Naive thymus-derived CD8-positive, alpha-beta T cell (primary cell): ENCODE measurements at regions not wholly inside any gene's neighbourhood (a gene's known extent, or its start where the extent isn't known, plus 50 kb on each side); places are given as distances from the start of the nearest gene placed in this dataset.

Experiments used
- ATAC-seq, 2 donors: fragments of 150-1000 bp; cut with Tn5 transposase in 1 of 2; sonication (Bioruptor Pico), chemical (Tn5 transposase) in 1 of 2; 1 replicate in 1 of 2; 2 replicates in 1 of 2; pipeline ENCODE4 v1.10.0; 2021; ENCODE audit warnings: mild to moderate bottlenecking in 2 of 2, moderate library complexity in 2 of 2
- POLR2A ChIA-PET: fragments of 350-600 bp; sonication (Branson Sonifier 250); formaldehyde crosslinking; loops from one replicate; lab custom pipeline; 2021; ENCODE audit warnings: antibody characterized with exemption; lab: Charles Lee
- DNase-seq, 10 donors: peaks; one replicate each; pipeline versions ENCODE4 v3.0.0 to v3.0.0-alpha.2; 2020 to 2022
- H3K27ac Mint-ChIP-seq, 10 donors: one replicate each; pipeline ENCODE4 v1.8.0; 2020 to 2022; ENCODE audit warnings: mild to moderate bottlenecking in 10 of 10, mixed read lengths in 10 of 10, moderate library complexity in 4 of 10, inconsistent platforms in 1 of 10
- H3K27me3 Mint-ChIP-seq, 5 donors: one replicate each; pipeline ENCODE4 v1.8.0; 2021 to 2022; ENCODE audit warnings: mixed read lengths in 5 of 5
- H3K36me3 Mint-ChIP-seq, 3 donors: one replicate each; pipeline ENCODE4 v1.8.0; 2020 to 2022; ENCODE audit warnings: mixed read lengths in 3 of 3, mild to moderate bottlenecking in 2 of 3, inconsistent platforms in 1 of 3
- H3K4me1 Mint-ChIP-seq, 4 donors: one replicate each; pipeline ENCODE4 v1.8.0; 2021 to 2022; ENCODE audit warnings: mixed read lengths in 4 of 4
- H3K4me3 Mint-ChIP-seq, 10 donors: one replicate each; pipeline ENCODE4 v1.8.0; 2020 to 2022; ENCODE audit warnings: mild to moderate bottlenecking in 10 of 10, mixed read lengths in 10 of 10, moderate library complexity in 6 of 10, inconsistent platforms in 1 of 10
- H3K9me3 Mint-ChIP-seq, 9 donors: one replicate each; pipeline ENCODE4 v1.8.0; 2020 to 2022; ENCODE audit warnings: mixed read lengths in 9 of 9, mild to moderate bottlenecking in 3 of 9, inconsistent platforms in 1 of 9, moderate library complexity in 1 of 9

DNA sequence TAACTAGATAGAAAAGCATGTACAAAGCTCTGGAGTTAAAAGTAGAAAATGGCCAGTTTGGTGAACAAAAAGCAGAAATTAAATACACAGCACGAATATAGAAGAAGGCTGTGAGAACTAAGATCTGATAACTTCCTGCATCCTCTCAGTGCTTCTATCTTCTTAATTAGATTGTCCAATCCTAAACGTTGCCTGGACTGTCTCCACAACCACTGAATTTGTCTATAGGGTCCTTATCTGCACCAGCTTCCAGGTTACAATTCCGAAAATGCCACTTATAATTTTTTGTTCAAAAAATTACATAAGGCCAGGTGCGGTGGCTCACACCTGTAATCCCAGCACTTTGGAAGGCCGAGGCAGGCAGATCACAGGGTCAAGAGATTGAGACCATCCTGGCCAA lies 626.3 kb downstream of the TBL1XR1 start:
- Mint-ChIP-seq H3K27ac (no peak overlapping the region), H3K36me3 (no peaks in the 10 kb centered on the region), H3K4me3 (no peak overlapping the region), H3K9me3 (peaks cover 0 to 9% (median 0%) of the 10 kb centered on the region in 9 donors), H3K27me3 (peaks cover 0 to 4% (median 0%) of the 10 kb centered on the region in 5 donors), H3K4me1 (no peaks in the 10 kb centered on the region)
- DNase-seq (no peak), ATAC-seq (no peak)
- POLR2A ChIA-PET = no interaction called here

DNA sequence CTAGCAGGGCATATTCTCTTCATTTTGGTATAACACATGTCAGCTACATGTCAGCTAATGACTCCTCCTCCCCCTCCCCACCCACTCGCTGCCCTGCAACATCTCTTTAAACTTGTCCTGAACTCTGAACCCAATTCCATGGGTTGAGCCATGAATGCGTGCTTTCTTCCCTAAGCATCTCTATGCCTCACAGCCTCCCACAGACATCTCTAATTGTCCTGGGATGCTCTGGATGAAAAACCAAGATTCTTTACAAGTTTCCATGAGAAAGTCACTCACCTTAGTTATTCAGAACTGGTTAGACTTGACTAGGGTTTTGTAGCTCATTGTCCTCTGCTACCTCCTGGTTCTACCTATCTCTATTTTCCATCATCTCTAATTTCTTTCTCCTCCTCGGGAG lies 629.1 kb downstream of the TBL1XR1 start:
- Mint-ChIP-seq H3K4me3 (no peak overlapping the region), H3K9me3 (peaks cover 0 to 16% (median 4%) of the 10 kb centered on the region in 9 donors), H3K4me1 (no peaks in the 10 kb centered on the region), H3K27me3 (peaks cover 0 to 4% (median 0%) of the 10 kb centered on the region in 5 donors), H3K36me3 (no peaks in the 10 kb centered on the region), H3K27ac (no peak overlapping the region)
- POLR2A ChIA-PET = no interaction called here
- no peak for ATAC-seq
- DNase-seq = no peak

DNA sequence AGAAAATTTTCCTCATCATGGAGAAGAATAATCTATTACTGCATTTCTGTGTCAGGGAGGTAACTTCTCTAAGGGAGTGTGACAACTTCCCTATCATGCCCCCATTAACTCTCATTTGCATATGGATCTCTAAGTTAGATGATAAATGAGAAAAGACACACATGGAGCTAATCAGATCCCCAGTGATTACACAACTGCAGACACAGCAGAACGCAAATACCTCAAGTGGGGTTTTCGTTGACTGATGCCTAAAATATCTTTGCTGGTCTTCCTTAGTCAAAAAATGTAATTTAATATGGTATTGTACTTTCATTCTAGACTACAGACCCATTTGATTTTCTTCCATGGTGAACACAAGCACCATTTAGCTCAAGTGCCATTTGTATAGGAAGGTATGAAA lies 630.5 kb downstream of the TBL1XR1 start:
- DNase-seq (no peak), ATAC-seq (no peak)
- Mint-ChIP-seq H3K4me1 (no peaks in the 10 kb centered on the region), H3K9me3 (peaks cover 0 to 21% (median 9%) of the 10 kb centered on the region in 9 donors), H3K36me3 (no peaks in the 10 kb centered on the region), H3K4me3 (no peak overlapping the region), H3K27me3 (peaks cover 0 to 4% (median 0%) of the 10 kb centered on the region in 5 donors), H3K27ac (no peak overlapping the region)
- POLR2A ChIA-PET = no interaction called here

DNA sequence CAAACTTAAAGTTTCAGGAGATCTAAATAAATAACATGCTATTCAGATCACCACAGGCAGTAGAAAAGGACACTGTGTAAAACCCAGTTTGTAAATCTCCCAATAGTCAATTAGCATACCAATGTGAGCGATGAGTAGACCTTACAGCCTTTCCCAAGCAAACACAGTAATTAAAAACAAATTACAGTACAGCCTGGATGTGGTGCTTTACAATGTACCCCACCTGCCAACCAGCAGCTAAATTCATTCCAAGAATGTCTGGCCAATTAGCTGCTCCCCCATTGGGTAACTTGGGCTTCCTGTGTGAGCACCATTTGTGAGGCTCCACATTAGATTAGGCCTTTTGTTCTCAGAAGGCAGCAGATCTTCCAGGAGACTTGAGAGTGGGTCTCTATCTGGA lies 635.0 kb downstream of the TBL1XR1 start:
- no peak overlapping the region for H3K4me3 Mint-ChIP-seq
- H3K4me1 Mint-ChIP-seq = no peaks in the 10 kb centered on the region
- POLR2A ChIA-PET = no interaction called here
- peaks cover 0 to 25% (median 8%) of the 10 kb centered on the region in 9 donors for H3K9me3 Mint-ChIP-seq
- H3K27me3 Mint-ChIP-seq = no peaks in the 10 kb centered on the region
- no peak overlapping the region for H3K27ac Mint-ChIP-seq
- no peak for ATAC-seq
- no peaks in the 10 kb centered on the region for H3K36me3 Mint-ChIP-seq
- DNase-seq = no peak

DNA sequence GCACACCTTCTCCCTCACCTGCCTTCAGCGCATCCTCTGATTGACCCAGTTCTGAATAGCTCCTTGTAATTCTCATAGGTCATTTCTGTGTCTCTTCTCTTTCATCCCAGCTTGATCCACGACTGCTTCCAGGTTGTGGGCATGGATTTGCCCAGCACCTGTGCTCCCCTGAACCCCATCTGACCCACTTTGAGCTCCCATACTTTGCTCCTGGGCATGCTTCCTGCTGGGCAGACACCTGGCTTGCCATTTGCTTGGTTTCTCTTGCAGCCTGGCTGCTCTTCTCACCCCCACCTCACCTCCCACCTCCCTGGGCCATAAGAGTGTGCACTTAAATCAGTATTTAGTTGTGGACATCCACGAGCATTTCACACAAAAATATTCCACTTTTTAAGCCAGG lies 635.5 kb downstream of the TBL1XR1 start:
- ATAC-seq = no peak
- Mint-ChIP-seq H3K9me3 (peaks cover 0 to 25% (median 8%) of the 10 kb centered on the region in 9 donors), H3K4me1 (no peaks in the 10 kb centered on the region)

DNA sequence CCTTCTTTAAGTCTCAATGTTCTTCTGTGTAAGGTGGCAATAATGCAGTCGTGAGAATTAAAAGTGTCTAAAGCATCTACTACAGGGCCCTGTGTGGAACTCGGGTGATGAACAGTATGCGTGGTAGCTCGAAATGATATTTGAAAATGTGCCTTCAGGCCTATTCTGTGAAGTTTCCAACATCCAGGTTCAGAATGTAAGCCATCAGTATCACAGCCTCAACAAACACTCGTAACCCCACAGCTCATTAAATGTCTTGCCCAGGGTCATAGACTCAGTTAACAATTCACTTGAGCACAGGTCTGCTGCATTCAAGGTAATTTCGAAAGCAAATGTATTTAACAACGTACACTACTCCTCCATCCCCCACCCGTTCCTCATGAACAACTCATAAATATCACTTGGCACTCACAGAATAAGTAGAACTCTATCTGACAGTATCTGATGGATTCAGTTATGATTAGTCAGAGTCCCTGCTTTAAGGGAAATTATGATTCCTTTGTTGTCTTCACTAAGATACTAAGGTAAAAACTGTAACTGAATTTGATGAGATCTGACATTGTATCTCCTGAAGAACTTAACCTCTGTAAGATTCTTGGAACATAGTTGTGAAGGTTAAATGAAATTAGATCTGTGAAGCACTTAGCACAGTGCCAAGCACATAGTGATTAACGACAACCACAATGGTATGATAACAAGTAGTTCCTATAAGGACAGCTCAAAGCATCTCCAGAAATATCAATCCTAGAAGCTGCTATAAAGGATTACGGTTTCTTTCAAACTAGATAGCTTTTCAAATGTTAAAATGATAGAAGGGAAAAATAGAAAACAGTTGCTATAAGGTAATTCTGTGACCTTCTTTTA lies 642.3 kb downstream of the TBL1XR1 start:
- Mint-ChIP-seq H3K4me3 (no peak overlapping the region), H3K27me3 (no peaks in the 10 kb centered on the region), H3K27ac (no peak overlapping the region), H3K36me3 (no peaks in the 10 kb centered on the region), H3K9me3 (peaks cover 0 to 11% (median 2%) of the 10 kb centered on the region in 9 donors), H3K4me1 (no peaks in the 10 kb centered on the region)
- no peak for ATAC-seq
- POLR2A ChIA-PET = no interaction called here
- DNase-seq = no peak

More for the DNA sequence above, 635.5 kb downstream of the TBL1XR1 start:
- Mint-ChIP-seq H3K4me3 (no peak overlapping the region), H3K27me3 (no peaks in the 10 kb centered on the region), H3K27ac (peak overlapping the region in 1 of 10 donors; percentile 37), H3K36me3 (no peaks in the 10 kb centered on the region)
- POLR2A ChIA-PET = no interaction called here
- no peak for DNase-seq

DNA sequence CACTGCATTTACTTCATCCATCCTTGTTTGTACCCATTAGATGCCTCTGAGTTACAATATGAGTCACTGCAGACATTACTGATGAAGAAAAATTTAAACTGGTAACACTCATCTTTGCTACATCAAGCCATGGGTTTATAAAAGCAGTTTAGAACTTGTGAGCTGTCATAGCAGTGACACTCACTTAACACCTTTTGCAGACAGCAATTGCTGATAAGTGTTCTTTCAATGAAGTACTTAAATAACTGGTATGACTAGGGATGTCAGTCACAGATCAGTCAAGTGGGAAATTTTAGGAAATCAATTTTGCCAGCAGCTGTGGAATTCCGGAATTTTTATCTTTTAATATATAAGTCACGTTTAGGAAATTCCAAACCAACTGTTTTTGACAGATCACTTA lies 643.0 kb downstream of the TBL1XR1 start:
- H3K27ac Mint-ChIP-seq = no peak overlapping the region
- no peak overlapping the region for H3K4me3 Mint-ChIP-seq
- H3K36me3 Mint-ChIP-seq = no peaks in the 10 kb centered on the region
- DNase-seq (no peak), ATAC-seq (no peak)
- POLR2A ChIA-PET = no interaction called here
- H3K27me3 Mint-ChIP-seq = no peaks in the 10 kb centered on the region
- peaks cover 0 to 11% (median 2%) of the 10 kb centered on the region in 9 donors for H3K9me3 Mint-ChIP-seq
- H3K4me1 Mint-ChIP-seq = no peaks in the 10 kb centered on the region

DNA sequence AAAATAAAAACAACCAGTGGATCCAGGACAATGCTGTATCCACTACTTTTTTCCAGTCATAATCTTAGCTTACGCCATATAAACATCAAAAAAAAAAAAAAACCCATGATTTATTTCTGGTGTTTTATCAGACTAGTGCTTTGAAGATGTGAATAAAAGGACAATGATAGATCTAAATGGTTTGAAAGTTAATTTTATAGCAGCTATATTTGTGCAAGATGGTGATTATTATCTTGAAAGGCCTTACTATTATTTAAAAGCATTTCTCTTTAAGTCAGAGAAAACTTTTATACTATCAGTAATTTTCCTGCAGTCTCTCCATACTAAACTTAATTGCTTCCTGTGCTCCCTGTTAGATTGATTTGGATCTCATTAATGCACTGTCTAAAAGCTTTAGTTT lies 670.3 kb downstream of the TBL1XR1 start:
- no peak overlapping the region for H3K4me3 Mint-ChIP-seq
- peaks cover 0 to 5% (median 0%) of the 10 kb centered on the region in 3 donors for H3K36me3 Mint-ChIP-seq
- peaks cover 3 to 25% (median 10%) of the 10 kb centered on the region in 9 donors for H3K9me3 Mint-ChIP-seq
- H3K27ac Mint-ChIP-seq = no peak overlapping the region
- H3K4me1 Mint-ChIP-seq = no peaks in the 10 kb centered on the region
- POLR2A ChIA-PET = no interaction called here
- DNase-seq (no peak), ATAC-seq (no peak)
- H3K27me3 Mint-ChIP-seq = peaks cover 0 to 4% (median 0%) of the 10 kb centered on the region in 5 donors

DNA sequence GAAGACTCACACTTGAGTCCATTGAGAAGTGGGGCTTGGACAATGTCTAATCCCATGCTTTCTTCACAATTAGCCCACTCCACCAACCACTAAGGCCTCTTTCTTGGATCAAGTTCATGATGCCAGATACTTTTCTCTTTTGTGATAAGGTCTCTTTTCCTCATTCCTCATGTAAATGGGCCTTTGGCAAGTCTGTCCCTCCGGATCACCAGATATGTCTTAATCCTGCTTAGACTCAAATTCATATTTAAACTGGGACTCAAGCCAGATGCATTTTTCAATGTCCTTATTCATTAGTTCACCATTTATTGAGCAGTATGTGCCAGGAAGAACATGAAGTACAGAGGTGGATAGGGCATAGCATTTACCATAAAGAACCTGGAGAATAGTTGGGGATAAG lies 671.1 kb downstream of the TBL1XR1 start:
- ATAC-seq (no peak), DNase-seq (no peak)
- Mint-ChIP-seq H3K4me1 (no peaks in the 10 kb centered on the region), H3K27me3 (peaks cover 0 to 4% (median 0%) of the 10 kb centered on the region in 5 donors), H3K27ac (no peak overlapping the region), H3K9me3 (peaks cover 3 to 18% (median 10%) of the 10 kb centered on the region in 9 donors), H3K4me3 (no peak overlapping the region), H3K36me3 (peaks cover 0 to 5% (median 0%) of the 10 kb centered on the region in 3 donors)
- POLR2A ChIA-PET = no interaction called here

DNA sequence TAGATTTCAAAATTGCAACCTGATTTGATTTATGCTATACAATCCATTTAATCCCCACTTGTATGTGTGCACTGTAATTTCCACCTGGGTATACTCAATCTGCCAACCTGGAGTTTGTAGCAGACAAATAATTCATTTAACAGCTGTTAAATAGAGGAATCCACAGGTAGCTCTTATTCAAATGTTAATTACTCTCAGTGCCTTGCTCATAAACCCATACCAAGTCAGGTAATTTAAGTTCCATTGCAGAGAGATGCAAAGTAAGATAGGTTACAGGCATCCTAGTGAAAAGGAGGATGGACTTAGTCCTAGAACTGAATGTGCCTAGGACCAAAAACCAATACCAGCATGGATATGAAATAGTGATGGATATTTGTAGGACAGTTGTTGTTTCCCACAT lies 674.2 kb downstream of the TBL1XR1 start:
- Mint-ChIP-seq H3K27ac (no peak overlapping the region), H3K9me3 (peaks cover 0 to 10% (median 3%) of the 10 kb centered on the region in 9 donors), H3K4me3 (no peak overlapping the region), H3K36me3 (peaks cover 0 to under 1% (median 0%) of the 10 kb centered on the region in 3 donors), H3K4me1 (no peaks in the 10 kb centered on the region), H3K27me3 (peaks cover 0 to 3% (median 0%) of the 10 kb centered on the region in 5 donors)
- no peak for ATAC-seq
- no peak for DNase-seq
- POLR2A ChIA-PET = no interaction called here

DNA sequence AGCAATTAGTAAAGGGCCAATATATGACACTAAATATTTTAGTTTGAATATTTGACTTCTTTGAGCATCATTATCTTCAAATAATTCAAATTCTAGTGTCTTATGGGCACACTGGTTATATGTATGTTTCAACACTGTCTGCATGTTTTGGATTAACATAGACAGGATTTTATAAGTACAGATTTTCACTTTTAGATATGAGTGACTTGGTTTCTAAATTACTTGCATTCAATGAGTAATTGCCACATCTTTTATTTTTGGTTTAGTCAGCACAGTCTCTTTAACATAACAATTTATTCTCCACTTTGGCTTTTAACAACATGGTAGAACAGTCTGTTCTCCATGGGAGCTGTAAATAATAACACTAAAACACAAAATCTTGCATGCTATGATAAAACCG lies 674.8 kb downstream of the TBL1XR1 start:
- Mint-ChIP-seq H3K36me3 (peaks cover 0 to 5% (median 0%) of the 10 kb centered on the region in 3 donors), H3K4me3 (no peak overlapping the region), H3K4me1 (no peaks in the 10 kb centered on the region), H3K27ac (no peak overlapping the region), H3K9me3 (peaks cover 0 to 17% (median 3%) of the 10 kb centered on the region in 9 donors), H3K27me3 (peaks cover 0 to under 1% (median 0%) of the 10 kb centered on the region in 5 donors)
- ATAC-seq = no peak
- POLR2A ChIA-PET = no interaction called here
- no peak for DNase-seq

DNA sequence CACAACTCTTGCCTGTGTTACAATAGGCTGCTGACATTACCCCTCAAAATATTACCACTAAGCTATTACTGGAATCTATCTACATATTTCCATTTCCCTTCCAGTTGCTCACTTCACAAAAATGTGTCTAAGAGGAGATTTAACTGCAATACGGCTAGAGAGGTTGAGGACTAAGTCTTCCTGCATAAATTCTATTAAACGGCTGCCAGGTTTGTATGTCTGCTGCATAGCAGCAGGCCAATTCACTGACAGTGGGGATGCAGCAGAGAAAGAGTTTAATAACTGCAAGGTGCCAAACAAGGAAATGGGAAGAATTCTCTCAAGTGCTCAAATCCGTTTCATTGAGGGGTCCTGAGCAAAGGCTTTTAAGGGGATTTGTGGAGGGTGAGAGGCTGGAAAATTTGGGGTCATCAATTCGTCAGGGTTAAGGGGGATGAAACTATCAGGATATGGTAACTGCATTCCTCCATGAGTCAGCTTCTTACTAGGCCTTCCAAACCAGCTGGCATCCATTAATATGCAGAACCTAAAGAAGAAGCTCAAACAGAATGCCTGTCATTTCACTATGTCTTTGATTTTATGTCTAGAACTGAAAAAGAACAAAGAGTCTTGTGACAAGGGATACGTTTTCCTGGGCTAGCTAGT lies 675.6 kb downstream of the TBL1XR1 start:
- no peak for ATAC-seq
- Mint-ChIP-seq H3K36me3 (peaks cover 0 to 5% (median 0%) of the 10 kb centered on the region in 3 donors), H3K27ac (no peak overlapping the region), H3K9me3 (peaks cover 0 to 24% (median 5%) of the 10 kb centered on the region in 9 donors), H3K27me3 (no peaks in the 10 kb centered on the region), H3K4me3 (no peak overlapping the region), H3K4me1 (no peaks in the 10 kb centered on the region)
- POLR2A ChIA-PET = no interaction called here
- DNase-seq = no peak

DNA sequence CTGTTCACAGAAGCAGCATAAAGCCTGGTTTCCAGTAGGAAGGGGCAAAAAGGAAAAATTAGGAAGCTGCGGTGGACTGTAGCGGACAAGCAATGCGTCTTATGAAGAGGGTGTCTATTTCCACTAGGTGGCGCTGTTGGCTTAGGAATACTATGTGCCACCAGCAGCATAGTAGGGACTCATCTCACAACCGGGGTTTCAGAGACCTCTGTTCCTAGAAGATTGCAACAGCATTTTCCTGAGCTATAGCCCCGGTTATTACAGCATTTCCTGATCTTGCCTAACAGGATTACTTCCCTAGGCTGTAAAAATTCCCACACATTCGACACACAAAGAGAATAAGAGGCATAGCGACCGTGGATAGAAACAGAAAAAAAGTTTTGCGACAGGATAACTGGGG lies 683.0 kb downstream of the TBL1XR1 start:
- no peak overlapping the region for H3K27ac Mint-ChIP-seq
- no peaks in the 10 kb centered on the region for H3K27me3 Mint-ChIP-seq
- DNase-seq = no peak
- peaks cover 0 to 55% (median 3%) of the 10 kb centered on the region in 3 donors for H3K36me3 Mint-ChIP-seq
- H3K4me3 Mint-ChIP-seq = no peak overlapping the region
- no peak for ATAC-seq
- H3K4me1 Mint-ChIP-seq = no peaks in the 10 kb centered on the region
- POLR2A ChIA-PET = no interaction called here
- peaks cover 7 to 67% (median 40%) of the 10 kb centered on the region in 9 donors for H3K9me3 Mint-ChIP-seq
